Activated T-cell treated with anti-CD3 and anti-CD28 coated beads for 48 hours (primary cell): ENCODE measurements at regions not wholly inside any gene's neighbourhood (a gene's known extent, or its start where the extent isn't known, plus 50 kb on each side); places are given as distances from the start of the nearest gene placed in this dataset.
"Not testable (repeated sequence)": the region's sequence is repeated elsewhere in the genome, so short reads cannot be mapped to it uniquely, and the experiment has no call there.

Experiments
- DNase-seq: peaks from one replicate; pipeline ENCODE4 v3.0.0-alpha.2; 2020; ENCODE audit warnings: low read depth

- no peak for DNase-seq
Observed at GRCh38 chr9:6160579-6160978, 55.0 kb upstream of the IL33 start.

- DNase-seq, result no peak
Observed at GRCh38 chr9:6153425-6153824, 62.2 kb upstream of the IL33 start.

GRCh38 chr9:6152788-6153187, 62.8 kb upstream of the IL33 start:
- no peak for DNase-seq

- DNase-seq, result no peak
Observed at GRCh38 chr9:6150483-6150882, 65.1 kb upstream of the IL33 start.

GRCh38 chr9:6149315-6149714, 66.3 kb upstream of the IL33 start:
- no peak for DNase-seq

- no peak for DNase-seq
Observed at GRCh38 chr9:6147846-6148245, 67.8 kb upstream of the IL33 start.

GRCh38 chr9:6144947-6145346, 70.7 kb upstream of the IL33 start:
- no peak for DNase-seq

- no peak for DNase-seq
Observed at GRCh38 chr9:6142799-6143454, 72.7 kb upstream of the IL33 start.

GRCh38 chr9:6135780-6136179, 79.8 kb upstream of the IL33 start:
- not testable (repeated sequence) for DNase-seq

- DNase-seq, result no peak
Observed at GRCh38 chr9:6134661-6135180, 80.9 kb upstream of the IL33 start.

GRCh38 chr9:6133346-6134063, 82.1 kb upstream of the IL33 start:
- no peak for DNase-seq

GRCh38 chr9:6132650-6133049, 83.0 kb upstream of the IL33 start:
- DNase-seq, result no peak

GRCh38 chr9:6128030-6128429, 87.6 kb upstream of the IL33 start:
- DNase-seq, result no peak

- no peak for DNase-seq
Observed at GRCh38 chr9:6126377-6126776, 89.2 kb upstream of the IL33 start.

- DNase-seq, result no peak
Observed at GRCh38 chr9:6123416-6123815, 92.2 kb upstream of the IL33 start.

- no peak for DNase-seq
Observed at GRCh38 chr9:6121707-6122106, 93.9 kb upstream of the IL33 start.

GRCh38 chr9:6114424-6114823, 99.0 kb upstream of the RANBP6 start:
- DNase-seq, result no peak

- no peak for DNase-seq
Observed at GRCh38 chr9:6113819-6114218, 98.4 kb upstream of the RANBP6 start.

GRCh38 chr9:6113312-6113711, 97.9 kb upstream of the RANBP6 start:
- DNase-seq, result no peak

- no peak for DNase-seq
Observed at GRCh38 chr9:6109986-6110385, 94.6 kb upstream of the RANBP6 start.

- no peak for DNase-seq
Observed at GRCh38 chr9:6109571-6109970, 94.1 kb upstream of the RANBP6 start.

GRCh38 chr9:6106711-6107339, 91.4 kb upstream of the RANBP6 start:
- no peak for DNase-seq

GRCh38 chr9:6105738-6106137, 90.3 kb upstream of the RANBP6 start:
- DNase-seq, result no peak
